IMR-90 (cell line): ENCODE measurements at regions not wholly inside any gene's neighbourhood (a gene's known extent, or its start where the extent isn't known, plus 50 kb on each side); places are given as distances from the start of the nearest gene placed in this dataset.

Source experiments
- BHLHE40 ChIP-seq: fragments of 150-350 bp; IDR thresholded peaks from 2 replicates; pipeline ENCODE4 v1.6.1; 2016; ENCODE audit warnings: mild to moderate bottlenecking, low read depth, low read length
- CEBPB ChIP-seq: IDR thresholded peaks from 2 replicates; pipeline ENCODE4 v1.6.1; 2012; ENCODE audit warnings: low read depth, low read length, improper control_type of control experiment
- CHD1 ChIP-seq: IDR thresholded peaks from 2 replicates; pipeline ENCODE4 v1.6.1; 2012; ENCODE audit warnings: low read depth, low read length, improper control_type of control experiment
- CTCF ChIP-seq: conservative IDR thresholded peaks from 2 replicates; pipeline ENCODE4 v1.5.1; 2012; ENCODE audit warnings: mild to moderate bottlenecking, low read depth, low read length, improper control_type of control experiment
- ELK1 ChIP-seq: fragments of 150-350 bp; IDR thresholded peaks from 2 replicates; pipeline ENCODE4 v1.6.1; 2016; ENCODE audit warnings: low read depth, mild to moderate bottlenecking, low read length, moderate library complexity, borderline replicate concordance
- FOS ChIP-seq: fragments of 150-350 bp; IDR thresholded peaks from 2 replicates; pipeline ENCODE4 v1.6.1; 2016; ENCODE audit warnings: low read depth, low read length
- POLR2A ChIP-seq: IDR thresholded peaks from 2 replicates; pipeline ENCODE4 v1.6.1; 2012; ENCODE audit warnings: mild to moderate bottlenecking, low read depth, low read length
- RAD21 ChIP-seq: IDR thresholded peaks from 2 replicates; pipeline ENCODE4 v1.6.1; 2012; ENCODE audit warnings: low read length, improper control_type of control experiment
- RCOR1 ChIP-seq: IDR thresholded peaks from 2 replicates; pipeline ENCODE4 v1.6.1; 2012; ENCODE audit warnings: mild to moderate bottlenecking, low read length, improper control_type of control experiment; ENCODE audit not compliant: insufficient replicate concordance

- TF ChIP-seq FOS: no peak
- no peak for TF ChIP-seq CTCF
- TF ChIP-seq POLR2A: no peak
- no peak for TF ChIP-seq RCOR1
- TF ChIP-seq RAD21: no peak
- TF ChIP-seq ELK1: no peak
- TF ChIP-seq BHLHE40: no peak
- no peak for TF ChIP-seq CEBPB
- no peak for TF ChIP-seq CHD1
Observed at GRCh38 chr7:41415471-41416207, 287.3 kb downstream of the INHBA start.
